HG03025 (cell line): ENCODE measurements at regions not wholly inside any gene's neighbourhood (a gene's known extent, or its start where the extent isn't known, plus 50 kb on each side); places are given as distances from the start of the nearest gene placed in this dataset.
"Not testable (repeated sequence)": the region's sequence is repeated elsewhere in the genome, so short reads cannot be mapped to it uniquely, and the experiment has no call there.

Experiments
- ATAC-seq: cut with Tn5 transposase; IDR thresholded peaks from one replicate; pipeline ENCODE4 v1.9.1; 2021; ENCODE audit warnings: mild to moderate bottlenecking, moderate library complexity; ENCODE audit not compliant: unreplicated experiment, low FRiP score

DNA sequence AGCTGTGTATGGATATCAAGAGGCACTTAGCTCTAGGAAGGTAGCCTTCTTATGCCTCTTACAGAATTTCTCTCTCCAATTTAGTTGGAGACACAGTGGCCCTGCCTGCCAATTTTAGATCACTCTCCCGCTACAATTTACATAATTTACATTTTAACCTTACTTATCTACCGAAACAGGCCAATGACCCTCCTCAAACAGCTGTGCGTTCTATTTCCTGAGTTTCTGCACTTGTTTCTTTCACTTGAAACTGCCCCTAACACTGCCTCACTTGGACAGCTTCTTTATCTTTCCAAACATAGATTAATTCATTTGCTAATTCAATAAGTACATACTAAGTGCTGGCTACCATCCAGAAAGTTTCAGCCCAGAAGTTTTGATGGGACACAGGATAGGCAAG is 52.9 kb upstream of the HDDC2 start:
- peak; percentile 39 for ATAC-seq

DNA sequence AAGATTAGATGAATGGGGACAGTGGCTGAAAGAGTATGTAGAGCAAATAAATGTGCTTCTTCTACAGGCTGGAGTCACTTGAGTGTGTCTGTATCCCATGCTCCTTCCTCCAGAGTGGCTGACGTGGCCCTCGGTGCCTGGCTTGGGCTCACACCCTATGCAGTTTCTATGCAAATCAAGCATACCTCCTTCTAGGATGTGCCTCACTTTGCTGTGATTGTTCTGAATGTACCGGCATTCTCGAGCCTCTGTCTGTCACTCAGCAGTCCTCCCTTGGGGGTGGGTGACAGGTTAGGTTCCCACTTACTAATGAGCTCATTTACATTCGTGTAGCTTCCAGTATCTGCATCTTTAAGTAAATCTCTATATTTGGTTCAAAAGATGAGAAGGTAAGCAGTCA is 55.1 kb upstream of the HDDC2 start:
- peak; percentile 36 for ATAC-seq

DNA sequence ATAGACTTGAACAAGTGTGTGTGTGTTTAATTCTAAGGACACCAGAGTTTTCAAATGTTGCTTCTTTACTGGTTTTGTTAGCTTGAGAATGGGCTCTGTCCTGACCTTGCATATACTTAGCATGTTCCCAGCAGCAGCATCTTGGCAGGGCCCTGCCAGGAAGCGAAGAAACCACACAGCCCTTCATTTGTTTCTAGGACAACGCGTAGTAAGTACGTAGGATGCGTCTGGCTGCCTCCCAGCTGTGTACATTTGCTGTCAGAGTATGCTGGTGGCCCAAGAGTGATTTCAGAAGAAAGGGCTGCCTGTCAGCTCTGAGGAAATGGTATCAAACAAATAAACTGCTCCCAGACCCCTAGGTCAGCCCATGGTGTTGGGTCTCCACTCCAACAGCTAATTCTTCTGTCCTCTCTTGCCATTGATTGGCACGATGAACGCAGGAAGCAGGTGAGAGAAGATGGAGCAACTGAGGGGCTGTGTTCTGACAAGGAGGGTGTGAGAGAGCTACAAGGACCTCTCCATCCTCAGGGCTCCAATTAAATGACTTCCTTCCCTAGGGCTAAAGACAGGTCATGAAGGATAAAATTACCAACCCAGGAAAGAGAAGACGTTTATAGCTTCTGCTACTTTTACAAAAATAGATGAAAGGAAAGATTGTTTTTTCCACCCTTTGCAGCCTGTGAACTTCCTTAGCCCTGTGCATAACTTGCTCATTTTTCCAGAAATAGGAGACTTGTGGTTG is 55.9 kb upstream of the HDDC2 start:
- peak; percentile 65 for ATAC-seq

DNA sequence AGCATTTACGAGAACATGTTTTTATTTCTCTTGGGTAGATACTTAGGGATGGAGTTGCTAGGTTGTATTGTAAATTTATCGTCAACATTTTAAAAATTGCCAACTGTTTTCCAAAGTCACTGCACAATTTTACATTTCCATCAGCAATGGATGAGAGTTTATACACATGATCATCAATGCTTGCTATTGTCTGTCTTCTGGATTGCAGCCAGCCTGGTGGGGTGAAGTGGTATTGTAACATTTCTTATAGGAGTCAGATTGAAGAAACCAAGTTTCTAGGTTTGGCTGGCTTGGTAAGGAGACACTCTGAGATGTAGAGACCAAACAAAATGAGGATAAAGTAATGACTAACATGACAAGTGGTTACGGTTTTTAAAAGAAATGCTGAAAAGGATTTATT is 57.1 kb upstream of the HDDC2 start:
- ATAC-seq = no peak

DNA sequence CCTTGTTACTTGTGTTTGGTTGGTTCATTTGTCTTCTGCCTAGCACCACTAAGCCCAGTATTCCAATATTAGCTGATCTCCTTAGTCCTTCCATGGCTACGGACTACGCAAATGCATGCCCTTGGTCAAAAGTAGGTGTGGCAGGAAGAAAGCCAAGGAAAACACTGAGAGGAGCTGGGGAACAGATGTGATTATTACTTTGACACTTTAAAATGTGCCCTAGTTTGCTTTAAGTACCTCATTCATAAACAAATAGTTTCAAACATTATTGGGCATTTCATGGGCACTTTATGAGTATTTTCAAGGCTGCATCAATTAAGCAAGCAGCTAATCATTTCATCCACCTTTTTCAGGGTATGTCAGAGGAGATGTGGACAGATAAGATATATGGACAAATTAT is 60.1 kb upstream of the HDDC2 start:
- ATAC-seq = no peak

DNA sequence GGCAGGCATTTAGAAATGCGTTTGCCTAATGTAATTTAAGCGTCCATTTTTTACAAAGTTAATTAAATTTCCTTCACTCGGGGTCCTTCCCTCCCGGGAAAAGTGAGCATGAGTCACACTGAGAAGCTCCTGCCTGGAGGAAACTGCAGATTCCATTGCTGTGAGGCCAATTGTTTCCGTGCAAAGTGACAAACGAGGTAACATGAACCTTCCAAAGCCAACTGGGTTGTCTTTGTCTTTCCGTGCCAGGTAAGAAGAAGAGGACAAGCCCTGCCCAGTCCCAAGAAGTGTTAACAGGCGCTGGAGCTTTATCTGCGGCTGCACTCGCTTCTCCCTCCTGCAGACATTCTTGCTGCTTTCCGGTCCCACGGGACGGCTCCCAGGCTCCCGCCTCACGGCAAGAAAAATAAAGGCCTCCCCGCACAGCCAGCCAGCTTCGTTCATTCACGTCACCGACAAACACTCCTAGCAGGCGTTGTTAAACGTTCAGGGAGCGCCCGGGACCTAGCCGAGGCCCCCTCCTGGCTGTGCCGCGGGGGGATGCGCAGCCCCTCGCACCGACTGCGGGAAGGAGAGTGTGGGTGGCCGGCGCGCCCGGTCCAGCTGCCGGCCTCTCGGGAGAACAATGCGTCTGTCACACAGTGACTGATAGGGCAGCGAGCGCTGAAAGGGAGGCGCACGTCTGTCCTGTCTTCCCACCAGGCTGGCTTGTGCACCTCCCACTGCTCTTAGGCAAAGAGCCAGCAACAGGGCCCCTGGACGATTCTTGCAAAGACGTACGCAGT is 61.5 kb upstream of the HDDC2 start:
- ATAC-seq = no peak

DNA sequence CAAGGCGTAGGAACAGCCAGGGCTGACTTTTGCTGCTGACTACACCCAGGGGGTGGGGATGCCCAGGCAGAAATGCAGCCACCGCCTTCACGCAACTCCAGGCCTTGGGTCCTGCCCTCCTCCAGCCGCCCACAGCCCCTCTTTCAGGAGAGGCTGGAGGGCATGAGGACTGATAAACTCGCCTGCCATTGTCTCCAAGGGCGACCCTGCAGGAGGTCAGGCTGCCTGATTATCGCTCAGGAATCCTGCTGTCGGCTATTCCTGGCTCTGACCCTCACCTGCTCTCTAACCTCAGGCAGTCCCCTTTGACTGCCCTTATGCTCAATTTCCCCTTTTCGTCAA is 62.0 kb upstream of the HDDC2 start:
- no peak for ATAC-seq

DNA sequence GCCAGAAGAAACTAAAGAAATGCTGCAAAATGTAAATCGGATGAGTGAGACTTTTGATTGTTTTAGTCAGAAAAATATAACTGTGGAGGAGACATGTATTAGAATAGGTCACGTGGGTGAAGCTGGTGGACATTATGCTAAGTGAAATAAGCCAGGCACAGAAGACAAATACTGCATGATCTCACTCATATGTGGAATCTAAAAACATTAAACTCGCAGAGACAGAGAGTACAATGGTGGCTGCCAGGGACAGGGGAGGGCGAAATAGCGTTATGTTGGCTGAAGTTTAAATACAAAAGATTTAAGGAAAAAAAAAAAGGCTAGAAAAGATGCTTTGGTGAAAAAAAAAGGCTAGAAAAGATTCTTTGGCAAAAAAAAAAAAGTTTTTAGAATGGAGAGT is 63.5 kb upstream of the HDDC2 start:
- no peak for ATAC-seq

DNA sequence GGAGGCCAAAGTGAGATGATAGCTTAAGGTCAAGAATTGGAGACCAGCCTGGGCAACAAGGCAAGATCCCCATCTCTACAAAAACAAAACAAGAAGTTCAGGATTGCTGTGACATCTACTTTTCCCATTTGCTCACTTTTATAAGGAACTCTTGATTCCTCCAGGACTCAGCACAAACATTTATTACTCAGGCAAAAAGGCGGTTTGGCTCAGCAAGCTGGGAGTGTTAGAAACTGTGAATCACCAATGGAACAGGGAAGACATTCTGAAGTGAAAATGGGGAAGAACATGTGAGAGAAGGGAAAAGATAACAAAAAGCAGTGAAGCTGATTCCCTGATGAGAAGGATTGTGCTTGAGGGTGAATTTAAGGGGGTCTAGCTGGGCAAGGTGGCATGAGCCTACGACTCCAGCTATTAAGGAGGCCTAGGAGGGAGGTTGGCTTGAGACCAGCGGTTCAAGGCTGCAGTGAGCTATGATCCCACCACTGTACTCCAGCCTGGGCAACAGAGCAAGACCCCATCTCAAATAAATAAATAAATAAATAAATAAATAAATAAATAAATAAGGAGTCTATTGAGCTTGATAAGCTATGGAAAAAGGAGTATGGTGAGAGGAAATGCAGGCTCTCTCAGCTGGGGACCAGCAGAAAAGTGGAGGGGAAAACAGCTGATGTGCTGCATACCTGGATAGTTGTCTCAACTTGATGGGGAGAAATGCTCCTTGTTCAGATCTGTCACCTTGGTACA is 65.4 kb upstream of the HDDC2 start:
- no peak for ATAC-seq

DNA sequence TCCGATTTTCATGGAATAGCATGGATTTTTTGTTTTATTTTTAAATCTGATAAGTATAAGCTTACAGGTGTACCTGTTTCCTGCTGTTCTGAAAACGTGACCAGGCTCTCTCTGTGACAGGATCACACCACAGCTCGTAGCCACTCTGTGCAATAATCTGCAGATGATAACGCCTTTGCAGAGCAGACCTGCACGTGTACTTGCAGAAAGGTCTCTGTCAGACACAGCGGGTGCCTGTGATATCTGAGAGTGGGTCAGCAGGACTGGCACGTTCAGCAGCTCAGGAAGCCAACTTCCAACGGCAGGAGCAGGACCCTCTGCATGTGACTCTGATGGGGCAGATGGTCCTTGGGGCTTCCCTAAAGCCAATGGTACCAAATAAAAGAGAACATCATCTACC is 68.6 kb upstream of the HDDC2 start:
- no peak for ATAC-seq

DNA sequence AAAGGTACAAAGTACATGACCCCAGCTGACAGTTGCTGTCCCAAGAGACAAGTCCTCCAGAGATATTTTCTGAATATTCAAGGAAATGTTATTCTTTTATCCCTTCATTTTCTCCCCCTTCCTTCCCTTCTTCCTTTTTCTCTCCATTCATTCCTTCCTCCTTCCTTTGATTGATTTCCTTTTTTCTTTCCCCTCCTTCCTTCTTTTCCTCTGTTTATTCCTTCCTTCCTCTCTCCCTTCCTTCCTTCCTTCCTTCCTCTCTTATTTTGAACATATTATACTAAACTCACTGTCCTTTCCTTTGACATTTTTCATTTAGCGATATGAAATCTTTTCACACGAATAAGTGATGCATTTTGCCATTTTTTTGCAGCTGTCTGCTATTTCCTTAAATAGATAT is 73.2 kb upstream of the HDDC2 start:
- no peak for ATAC-seq

DNA sequence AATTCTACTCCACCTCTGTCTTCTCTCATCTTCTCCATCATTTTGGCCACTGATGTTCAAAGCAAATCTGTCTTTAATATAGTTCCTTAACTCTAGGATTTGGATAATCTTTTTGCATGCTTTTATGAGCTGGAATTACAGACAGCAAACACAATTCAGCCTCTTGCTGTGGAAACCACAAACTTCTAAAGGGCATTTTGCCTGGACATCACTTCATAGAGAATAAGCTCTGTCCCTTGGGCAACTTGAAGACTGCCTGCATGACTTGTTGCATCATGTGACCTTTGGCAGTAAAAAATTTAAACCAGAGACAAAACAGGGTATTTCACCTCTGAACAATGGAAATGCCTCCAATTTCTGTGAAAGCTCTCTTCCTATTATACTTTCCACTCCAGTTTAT is 74.1 kb upstream of the HDDC2 start:
- ATAC-seq = no peak

DNA sequence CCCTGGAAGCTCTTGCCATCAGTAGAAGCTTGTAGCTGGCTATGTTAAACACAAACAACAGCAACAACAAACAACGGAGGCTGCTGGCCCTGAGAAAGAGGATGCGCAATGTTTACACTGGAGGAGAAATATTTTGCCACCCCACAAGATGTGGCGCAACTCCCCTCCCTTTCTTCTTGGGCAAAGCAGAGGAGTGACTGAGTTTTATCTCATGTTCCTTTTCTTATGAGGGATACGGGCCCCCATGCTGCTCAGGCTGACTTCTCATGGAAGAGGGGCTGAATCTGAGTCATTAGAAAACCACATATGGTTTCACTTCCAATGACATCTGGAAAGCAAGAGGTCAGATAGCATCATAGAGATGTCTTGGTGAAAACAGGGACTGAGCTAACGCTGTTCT is 75.9 kb upstream of the HDDC2 start:
- ATAC-seq = no peak

DNA sequence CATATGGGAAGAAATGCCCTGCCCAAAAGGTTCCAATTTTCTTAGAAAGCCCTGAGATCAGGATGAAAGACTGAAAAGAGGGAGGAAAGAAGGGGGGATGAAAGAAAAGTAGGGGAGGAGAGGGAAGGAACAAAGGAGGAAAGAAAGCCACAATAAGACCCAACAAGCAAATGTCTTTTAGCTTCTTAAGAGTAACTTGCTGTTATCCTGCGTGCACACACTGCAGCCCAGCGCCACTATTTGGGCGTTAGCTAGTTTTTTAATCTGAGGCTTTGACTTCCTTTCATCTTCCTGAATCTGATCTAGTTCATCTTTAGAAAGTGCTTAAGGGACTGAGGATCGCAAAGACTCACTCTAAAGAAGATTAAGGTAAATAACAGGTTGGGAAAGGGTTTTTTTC is 77.4 kb upstream of the HDDC2 start:
- no peak for ATAC-seq

DNA sequence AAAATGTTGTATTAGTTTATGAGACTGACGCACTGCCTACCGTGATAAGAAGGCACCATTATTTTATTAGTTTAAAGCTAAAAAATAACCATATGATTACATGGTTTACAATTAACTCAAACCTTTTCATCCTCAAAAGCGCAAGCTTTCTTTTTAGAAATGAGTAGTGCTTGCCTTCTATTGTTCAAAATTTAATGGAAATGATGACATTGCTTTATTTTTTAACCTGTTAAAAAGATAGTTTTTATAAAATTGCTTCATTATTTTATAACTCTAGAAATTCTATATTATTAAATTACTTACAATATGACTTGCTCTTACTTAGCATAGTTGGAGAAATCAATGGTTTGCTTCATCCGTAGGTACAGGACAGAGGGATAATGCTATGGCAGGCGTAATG is 78.7 kb upstream of the HDDC2 start:
- ATAC-seq = no peak

DNA sequence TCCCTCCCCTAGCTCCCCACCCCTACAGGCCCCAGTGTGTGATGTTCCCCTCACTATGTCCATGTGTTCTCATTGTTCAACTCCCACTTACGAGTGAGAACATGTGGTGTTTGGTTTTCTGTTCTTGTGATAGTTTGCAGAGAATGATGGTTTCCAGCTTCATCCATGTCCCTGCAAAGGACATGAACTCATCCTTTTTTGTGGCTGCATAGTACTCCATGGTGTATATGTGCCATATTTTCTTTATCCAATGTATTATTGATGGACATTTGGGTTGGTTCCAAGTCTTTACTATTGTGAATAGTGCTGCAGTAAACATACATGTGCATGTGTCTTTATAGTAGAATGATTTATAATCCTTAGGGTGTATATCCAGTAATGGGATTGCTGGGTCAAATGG is 84.6 kb upstream of the HDDC2 start:
- ATAC-seq = not testable (repeated sequence)

DNA sequence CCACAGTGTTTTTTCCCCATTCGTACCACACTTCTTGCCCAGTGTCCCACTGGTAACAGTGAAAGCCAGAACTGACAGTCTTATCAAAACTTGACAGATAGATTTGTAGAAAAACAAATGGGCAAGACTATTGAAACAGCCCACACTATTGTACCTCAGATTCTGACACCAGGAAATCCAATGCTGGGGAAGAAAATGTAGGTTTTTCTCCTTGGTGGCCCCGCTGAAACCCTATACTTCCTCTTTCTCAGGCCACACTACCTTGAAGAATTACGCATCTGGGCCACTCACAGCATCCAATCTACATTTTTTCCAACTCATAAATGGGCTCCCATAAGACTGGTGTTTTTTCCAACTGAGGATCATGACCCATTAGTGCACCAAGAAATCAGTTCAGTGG is 90.9 kb upstream of the HDDC2 start:
- ATAC-seq = peak; percentile 87

DNA sequence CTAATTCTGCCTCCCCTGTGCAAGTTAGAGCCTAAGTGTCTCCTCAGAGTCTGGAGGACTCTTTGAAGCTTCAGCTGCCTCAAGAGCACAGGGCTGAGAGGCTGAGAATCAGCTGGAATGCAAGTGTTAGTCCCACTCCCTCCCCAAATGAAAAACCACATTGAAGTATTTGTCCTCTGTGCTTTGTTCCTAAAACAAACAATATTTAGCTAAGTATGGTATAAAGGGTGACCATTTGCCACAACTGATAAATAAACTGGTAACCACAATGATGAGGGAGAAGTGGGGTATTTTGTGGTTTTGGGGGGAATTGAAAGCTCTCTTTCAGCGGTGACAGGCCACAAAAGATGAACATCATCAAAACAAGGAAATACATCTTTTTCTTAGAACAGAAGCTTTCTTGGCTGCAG is 91.7 kb upstream of the HDDC2 start:
- ATAC-seq = peak; percentile 51

DNA sequence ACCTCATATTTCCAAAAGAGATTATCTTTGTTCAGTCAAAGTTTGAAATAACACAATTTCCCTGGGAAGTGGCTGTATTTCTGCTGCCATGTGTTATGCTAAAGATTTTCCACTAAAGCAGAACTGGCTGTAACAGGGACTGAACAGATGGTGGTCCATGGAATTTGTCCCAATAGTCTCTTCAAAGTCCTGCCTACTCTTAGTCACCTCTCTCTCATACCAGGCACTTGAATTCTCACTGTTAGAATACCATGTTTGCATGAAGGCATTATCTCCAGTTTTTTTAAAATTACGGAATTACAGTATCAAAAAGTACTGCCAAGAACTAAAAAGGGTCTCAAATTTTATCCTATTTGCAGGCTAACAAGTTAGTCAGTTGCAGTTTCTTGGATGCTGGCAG is 105.0 kb upstream of the HDDC2 start:
- ATAC-seq = no peak

DNA sequence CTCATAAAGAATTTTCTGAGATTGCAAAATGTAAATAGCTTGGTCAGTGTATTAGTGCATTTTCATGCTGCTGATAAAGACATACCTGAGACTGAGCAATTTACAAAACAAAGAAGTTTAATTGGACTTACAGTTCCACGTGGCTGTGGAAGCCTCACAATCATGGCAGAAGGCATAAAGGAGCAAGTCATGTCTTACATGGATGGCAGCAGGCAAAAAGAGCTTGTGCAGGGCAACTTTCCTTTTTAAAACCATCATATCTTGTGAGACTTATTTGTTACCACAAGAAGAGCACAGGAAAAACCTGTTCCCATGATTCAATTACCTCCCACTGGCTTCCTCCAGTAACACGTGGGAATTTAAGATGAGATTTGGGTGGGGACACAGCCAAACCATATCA is 112.7 kb upstream of the HDDC2 start:
- no peak for ATAC-seq

DNA sequence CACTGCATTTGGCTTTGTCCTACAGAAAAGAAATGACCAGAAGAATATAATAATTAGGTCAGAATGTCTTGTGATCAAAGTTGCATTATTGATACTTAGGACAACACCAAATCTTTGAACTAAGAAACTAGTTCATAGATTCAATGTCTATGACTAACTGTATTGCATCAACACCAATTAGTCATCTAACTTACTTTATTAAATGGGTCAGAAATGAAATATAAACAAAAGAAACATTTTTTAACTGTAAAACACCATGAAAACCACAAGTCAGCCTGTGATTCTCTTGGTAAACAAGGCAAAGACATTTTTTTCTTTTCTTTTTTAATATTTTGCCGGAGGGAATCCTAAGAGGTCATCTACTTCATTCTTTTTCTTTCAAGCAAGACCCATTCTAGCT is 114.1 kb upstream of the HDDC2 start:
- ATAC-seq = no peak

DNA sequence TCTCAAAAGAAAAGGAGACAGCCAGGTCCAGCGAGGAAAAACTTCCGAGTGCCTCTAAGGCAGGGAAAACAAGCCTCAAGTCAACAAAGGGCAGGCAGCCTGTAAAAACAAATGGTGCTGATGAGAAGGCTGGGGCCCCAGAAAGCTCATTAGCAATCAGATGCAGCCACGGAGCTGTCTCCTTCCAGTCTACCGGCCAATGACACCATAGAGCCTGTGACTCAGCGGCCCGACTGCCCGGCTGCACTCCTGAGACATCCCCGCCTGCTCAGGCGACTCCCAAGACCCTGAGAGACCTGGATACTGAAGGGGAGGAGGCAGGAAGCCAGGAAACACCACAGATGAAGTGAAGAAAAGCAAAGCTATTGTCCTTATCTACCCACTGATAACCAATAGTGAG is 120.1 kb upstream of the HDDC2 start:
- no peak for ATAC-seq
